ENCODE measurements at regions not wholly inside any gene's neighbourhood (a gene's known extent, or its start where the extent isn't known, plus 50 kb on each side); places are given as distances from the start of the nearest gene placed in this dataset.
"Not testable (repeated sequence)": the region's sequence is repeated elsewhere in the genome, so short reads cannot be mapped to it uniquely, and the experiment has no call there.

DNA sequence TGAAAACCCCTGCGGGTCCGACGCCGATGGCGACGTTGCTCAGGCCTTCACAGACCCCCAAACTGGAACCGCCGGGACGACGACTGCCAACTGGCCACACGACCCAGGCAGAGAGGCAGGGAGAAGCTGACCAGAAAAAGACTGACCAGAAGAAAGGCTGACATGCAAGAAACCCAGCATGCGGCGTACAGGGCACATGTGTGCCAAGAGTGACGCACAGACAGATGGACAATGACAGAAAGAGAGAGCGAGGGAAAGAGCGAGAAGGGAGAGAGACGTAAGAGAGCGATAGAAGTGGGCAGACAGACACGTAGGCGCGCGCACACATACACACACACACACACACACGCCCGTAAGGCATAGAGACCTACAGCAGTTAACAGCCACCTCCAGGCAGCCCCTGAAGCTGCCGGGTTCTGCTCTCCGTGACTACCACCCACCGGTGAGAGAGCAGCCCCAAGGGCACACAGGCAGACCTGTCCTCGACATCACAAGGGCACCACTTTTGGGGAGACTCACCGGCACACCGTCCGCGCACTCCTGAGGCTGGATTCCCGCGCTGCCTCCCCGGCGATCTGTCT lies 67.2 kb upstream of the ZNF527 start:
- no peak for DNase-seq

DNA sequence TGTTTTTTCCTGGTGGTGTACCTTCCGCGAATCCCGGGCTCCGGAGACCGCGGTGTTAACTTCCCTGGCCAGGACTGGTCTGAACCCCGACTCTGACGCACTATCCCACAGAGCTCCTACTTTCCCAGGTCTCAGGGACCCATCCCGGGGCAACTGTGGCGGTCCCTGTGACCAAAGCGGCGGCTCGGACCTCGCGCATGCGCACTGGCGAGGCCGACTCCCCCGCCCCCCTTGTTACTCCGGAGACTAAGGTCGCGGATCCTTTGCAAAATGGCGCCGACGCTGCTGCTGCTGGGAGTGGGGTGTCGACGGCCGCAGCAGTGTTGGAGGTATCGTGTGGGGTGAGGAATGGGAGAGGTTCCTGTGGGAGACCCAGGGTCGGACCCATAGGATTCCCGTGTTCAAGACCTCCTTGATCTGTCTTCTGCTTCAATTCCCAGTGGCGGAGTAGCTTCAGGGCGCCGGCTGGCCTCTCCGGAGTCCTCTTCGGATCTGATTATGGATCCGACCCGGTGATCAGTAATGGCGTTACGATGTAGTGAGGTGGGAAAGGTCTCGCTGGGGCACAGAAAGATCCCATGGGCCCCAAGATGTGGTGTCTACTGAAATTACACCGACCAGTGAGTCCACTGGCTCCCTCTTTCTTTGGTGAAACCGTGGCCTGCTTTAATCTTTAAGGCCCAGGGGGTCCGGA lies 66.6 kb upstream of the ZNF527 start:
- DNase-seq: no peak

DNA sequence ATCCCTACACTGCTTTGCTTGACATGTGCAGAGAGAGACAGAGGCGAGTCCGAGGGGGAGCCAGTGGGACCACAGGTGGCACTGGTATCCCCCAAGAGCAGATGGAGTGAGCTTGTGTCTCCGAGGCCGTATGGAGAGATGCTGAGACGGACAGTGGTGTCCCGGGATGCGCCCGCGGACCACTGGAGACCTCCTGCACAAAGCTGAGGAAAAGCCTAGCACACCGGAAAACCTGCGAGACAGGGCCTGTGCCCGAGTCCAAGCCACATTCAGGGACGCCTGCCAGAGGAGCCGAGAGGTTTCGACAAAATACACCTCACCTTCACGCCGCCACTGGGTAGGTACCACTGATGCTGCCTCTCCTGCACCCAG lies 66.0 kb upstream of the ZNF527 start:
- no peak for DNase-seq

DNA sequence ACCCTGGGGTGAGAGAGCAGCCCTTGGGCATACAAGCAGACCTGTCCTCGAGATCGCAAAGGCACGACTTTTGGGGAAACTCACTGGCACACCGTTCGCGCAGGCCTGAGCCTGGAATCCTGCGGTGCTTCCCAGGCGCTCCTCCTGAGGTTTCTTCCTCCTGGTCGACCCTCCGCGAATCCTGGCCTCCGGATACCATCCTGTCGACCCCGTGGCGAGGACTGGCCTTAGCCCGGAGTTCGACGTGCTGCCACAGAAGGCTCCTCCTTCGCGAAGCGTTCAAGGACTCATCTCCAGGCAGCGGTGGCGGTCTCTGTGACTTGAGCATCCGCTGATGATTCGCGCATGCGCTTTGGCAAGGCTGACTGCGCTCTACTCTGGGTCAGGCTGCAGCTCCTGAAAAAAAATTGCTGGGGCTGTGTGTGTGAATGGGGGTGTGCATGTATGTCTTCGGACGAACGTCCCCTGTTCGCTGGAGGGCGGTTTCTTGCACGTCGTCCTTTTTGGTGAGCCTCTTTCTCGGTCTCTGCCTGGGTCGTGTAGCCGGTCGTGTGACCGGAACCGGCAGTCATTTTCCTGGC lies 64.4 kb upstream of the ZNF527 start:
- no peak for DNase-seq

DNA sequence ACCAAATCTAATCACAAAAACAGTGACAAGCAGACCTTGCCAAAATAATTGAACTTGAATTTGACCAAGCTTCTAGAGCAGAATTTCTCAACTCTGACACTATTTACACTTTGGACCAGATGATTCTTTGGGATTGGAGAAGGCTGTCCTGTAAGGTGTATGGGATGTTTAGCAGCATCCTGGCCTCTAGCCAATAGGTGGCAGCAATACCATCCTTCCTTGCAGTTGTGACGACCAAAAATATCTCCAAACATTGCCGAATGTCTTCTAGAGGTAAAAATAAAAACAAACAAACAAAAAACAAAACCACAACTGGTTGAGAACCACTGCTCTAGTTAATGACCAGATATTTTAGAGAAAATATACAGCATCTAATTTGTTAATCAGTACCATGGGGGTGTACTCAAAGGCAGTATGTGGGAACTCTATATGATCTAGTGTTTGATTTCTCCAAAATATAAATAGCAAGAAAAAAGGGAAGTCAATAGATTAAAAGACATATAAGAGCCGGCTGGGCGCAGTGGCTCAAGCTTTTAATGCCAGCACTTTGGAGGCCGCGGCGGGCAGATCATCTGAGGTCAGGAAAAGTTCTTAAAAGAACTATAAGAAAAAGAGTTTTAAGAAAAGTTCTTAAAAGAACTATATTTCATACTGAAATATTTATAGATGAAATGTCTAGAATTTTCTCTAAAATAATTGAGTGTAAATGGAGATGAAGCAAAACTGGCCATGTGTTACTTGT lies 60.9 kb upstream of the ZNF527 start:
- DNase-seq: no peak

DNA sequence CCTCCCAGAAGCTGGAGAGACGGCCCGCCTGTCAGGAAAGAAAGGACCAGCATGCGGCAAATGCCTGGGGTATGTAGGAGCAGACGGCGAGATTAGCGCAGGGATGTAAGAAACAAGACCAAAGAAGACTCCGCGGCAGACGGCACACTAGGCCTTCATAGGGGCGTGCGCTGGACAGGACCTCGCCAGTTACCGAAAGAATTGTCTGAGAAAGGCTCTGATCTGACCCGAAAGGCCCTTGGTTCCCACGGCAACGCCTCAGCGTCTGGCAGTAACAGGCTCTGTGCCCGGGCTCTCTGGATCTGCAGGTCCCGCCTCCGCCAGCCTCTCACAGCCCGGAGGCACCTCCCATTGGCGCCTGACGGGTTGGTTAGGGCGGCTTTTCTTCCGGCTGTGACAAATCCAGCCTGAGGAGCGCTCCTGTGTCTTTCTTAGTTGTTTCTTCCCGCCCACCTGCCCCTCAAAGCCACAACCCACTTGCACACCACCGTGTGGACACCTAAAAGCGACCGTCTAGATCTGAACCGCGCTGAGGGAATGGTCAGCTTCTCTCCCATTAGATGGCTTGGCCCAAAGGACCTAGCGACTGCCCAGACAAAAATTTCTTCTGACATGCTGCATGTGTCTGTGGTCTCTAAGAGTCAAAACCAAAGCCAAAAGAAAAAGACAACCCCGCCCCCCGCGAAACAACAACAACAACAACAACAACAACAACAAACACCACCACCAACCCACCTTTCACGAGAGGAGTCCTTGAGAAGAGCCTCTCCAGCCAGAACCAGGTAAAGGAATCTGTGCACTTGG lies 58.2 kb upstream of the ZNF527 start:
- DNase-seq: not testable (repeated sequence)

DNA sequence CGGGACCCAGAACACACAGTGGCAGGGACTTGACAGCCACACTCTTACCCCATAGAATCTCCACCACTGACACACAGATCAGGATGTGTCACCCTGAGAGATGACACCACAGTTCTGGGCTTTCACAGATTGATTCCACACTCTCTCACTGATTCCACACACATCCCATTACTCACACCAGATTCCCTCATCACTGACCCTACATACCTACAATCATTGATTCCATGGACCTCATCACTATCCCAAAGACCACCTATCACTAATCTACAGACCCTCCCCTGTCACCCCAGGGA lies 57.6 kb upstream of the ZNF527 start:
- DNase-seq: no peak

DNA sequence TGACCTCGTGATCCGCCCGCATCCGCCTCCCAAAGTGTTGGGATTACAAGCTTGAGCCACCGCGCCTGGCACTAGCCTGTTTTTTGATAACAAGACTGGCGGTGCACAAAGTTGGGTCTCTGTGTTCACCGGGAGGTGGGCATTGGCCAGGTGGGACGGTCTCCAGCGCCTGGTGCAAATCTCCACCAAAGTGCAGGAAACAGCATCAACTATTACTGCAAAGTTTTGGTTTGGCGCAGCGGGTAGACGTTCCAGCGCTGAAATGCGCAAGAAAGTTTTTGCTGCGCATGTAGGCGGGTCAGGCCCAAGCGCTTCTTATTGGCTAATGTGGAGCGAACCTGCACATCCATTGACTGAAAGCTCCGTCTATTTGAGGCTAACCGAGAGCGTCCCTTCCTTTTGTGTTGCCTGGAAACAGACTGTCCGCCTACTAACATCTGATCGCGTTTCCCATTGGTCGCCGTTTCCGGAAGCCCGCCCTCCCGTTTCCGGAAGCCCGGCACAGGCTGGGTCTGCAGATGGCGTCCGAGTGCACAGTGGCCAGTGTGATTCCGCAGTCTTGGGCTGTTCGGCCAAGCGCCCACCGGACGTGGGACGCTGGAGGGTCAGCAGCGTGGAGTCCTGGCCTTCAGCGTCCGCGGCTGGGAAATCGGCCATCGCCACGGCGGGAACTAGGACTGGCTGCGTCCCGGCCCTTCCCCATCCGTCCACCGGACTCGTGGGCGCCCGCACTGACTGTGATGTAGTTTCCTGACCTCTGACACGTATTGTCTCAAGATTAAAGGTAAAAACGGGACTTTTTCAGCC lies 53.3 kb upstream of the ZNF527 start:
- peak; percentile 97 for DNase-seq

DNA sequence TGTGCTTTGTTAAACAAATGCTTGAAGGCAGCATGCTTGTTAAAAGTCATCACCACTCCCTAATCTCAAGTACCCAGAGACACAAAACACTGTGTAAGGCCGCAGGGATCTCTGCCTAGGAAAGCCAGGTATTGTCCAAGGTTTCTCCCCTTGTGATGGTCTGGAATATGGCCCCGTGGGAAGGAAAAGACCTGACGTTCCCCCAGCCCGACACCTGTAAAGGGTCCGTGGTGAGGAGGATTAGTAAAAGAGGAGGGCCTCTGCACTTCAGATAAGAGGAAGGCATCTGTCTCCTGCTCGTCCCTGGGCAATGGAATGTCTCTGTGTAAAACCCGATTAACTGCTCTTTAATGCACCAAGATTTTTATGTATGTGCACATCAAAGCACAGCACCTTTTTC lies 49.9 kb upstream of the ZNF527 start:
- DNase-seq: not testable (repeated sequence)
